ENCODE measurements at regions not wholly inside any gene's neighbourhood (a gene's known extent, or its start where the extent isn't known, plus 50 kb on each side); places are given as distances from the start of the nearest gene placed in this dataset.

DNA sequence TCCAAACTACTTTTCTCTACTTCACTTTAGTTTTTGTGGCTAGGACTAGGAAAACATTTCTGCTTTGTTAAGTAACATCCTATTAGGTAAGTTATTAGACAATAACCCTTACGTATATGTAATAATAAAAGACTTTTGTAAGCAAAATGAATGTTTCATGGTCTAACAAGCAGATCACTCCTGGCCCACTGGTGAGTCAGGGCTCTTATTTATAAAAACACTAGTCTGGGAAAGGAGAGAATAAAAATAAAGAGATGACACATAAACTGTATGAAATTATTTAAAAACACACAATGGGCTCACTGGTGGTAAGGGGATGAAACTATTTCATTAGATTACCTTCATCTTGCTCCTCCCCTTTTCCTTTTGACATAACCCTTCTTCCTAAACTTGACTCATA is 2212.2 kb upstream of the ACO1 start:
- DNase-seq, result no peak
- no peak overlapping the region for H3K27ac ChIP-seq (ENCODE audit: low read depth, low read length)
- intact Hi-C loops (cut with micrococcal nuclease), result no loop called here

DNA sequence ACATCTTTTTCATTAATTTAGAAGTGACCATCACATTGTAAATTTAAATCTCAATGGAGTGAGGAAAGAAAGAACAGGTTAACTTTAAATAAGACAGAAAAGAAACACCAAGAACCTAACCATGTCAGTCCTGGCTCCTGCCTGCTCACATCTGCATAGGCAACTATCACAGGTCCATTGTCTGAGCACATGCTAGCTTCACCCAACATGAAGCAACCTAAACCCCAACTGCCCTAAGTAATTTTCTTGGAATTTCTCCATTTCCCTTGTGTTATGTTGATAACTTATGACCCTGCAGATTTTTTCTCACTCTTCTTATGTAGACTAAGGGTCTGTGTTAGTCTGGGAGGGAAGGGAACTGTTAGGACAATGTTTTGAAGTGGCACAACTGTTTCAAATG is 2205.8 kb upstream of the ACO1 start:
- no peak for DNase-seq
- Histone ChIP-seq H3K27ac (ENCODE audit: low read depth, low read length) (no peak overlapping the region), H3K36me3 (ENCODE audit: insufficient read depth, low read length) (no peaks in the 10 kb centered on the region), H3K27me3 (ENCODE audit: insufficient read depth, low read length) (no peaks in the 10 kb centered on the region), H3K9me3 (ENCODE audit: control insufficient read depth in 1 of 2, low read length in 2 of 2) (no peaks in the 10 kb centered on the region), H3K4me3 (ENCODE audit: low read length in 2 of 2) (no peak overlapping the region), H3K4me1 (ENCODE audit: insufficient read depth, low read length) (no peaks in the 10 kb centered on the region)
- H3K9me3 Mint-ChIP-seq, result peaks cover 0 to 2% (median 0%) of the 10 kb centered on the region in 8 donors
- no peak overlapping the region for H3K27ac Mint-ChIP-seq
- no peak overlapping the region for H3K4me3 Mint-ChIP-seq
- no peaks in the 10 kb centered on the region for H3K36me3 Mint-ChIP-seq
- ChIA-PET CTCF (ENCODE audit: partially characterized antibody) (no interaction called here), POLR2A (ENCODE audit: partially characterized antibody) (no interaction called here)
- intact Hi-C loops (cut with micrococcal nuclease), result no loop called here
- H3K27me3 Mint-ChIP-seq, result no peaks in the 10 kb centered on the region
- H3K4me1 Mint-ChIP-seq, result no peaks in the 10 kb centered on the region

More for the DNA sequence above, 2212.2 kb upstream of the ACO1 start:
- Histone ChIP-seq H3K27me3 (ENCODE audit: insufficient read depth, low read length) (no peaks in the 10 kb centered on the region), H3K36me3 (ENCODE audit: insufficient read depth, low read length) (no peaks in the 10 kb centered on the region), H3K4me3 (ENCODE audit: low read length in 2 of 2) (no peak overlapping the region), H3K9me3 (ENCODE audit: control insufficient read depth in 1 of 2, low read length in 2 of 2) (no peaks in the 10 kb centered on the region), H3K4me1 (ENCODE audit: insufficient read depth, low read length) (no peaks in the 10 kb centered on the region)
- Mint-ChIP-seq H3K4me3 (no peak overlapping the region), H3K36me3 (no peaks in the 10 kb centered on the region), H3K27me3 (no peaks in the 10 kb centered on the region), H3K9me3 (peaks cover 0 to 9% (median 1%) of the 10 kb centered on the region in 8 donors), H3K4me1 (no peaks in the 10 kb centered on the region), H3K27ac (no peak overlapping the region)
- POLR2A ChIA-PET (ENCODE audit: partially characterized antibody), result no interaction called here
- CTCF ChIA-PET (ENCODE audit: partially characterized antibody), result no interaction called here

DNA sequence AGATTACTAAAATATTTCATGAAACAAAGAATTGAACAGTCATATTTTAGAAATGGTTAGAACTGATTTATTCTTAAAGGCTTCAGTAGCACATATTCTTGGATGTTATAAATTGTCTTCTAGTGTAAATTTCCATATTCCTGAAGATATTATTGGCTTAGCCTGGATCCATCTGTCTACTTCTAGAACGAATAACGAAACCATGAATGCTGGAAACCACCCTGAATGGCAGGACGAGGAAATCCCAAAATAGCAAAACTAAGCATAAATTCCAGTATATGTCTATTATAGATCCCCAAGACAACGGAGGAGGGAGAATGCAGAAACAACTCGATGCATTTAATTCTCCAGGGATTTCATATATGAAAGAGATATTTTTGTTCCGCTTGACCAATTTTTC is 2191.0 kb upstream of the ACO1 start:
- no peaks in the 10 kb centered on the region for H3K4me1 Mint-ChIP-seq
- no peaks in the 10 kb centered on the region for H3K27me3 Mint-ChIP-seq
- ChIA-PET POLR2A (ENCODE audit: partially characterized antibody) (no interaction called here), CTCF (ENCODE audit: partially characterized antibody) (no interaction called here)
- no peak overlapping the region for H3K4me3 Mint-ChIP-seq
- intact Hi-C loops (cut with micrococcal nuclease), result no loop called here
- no peak overlapping the region for H3K4me3 ChIP-seq (ENCODE audit: low read length in 2 of 2)
- no peaks in the 10 kb centered on the region for H3K9me3 ChIP-seq (ENCODE audit: control insufficient read depth in 1 of 2, low read length in 2 of 2)
- H3K27ac Mint-ChIP-seq, result no peak overlapping the region
- no peaks in the 10 kb centered on the region for H3K36me3 ChIP-seq (ENCODE audit: insufficient read depth, low read length)
- peaks cover 4 to 16% (median 6%) of the 10 kb centered on the region in 8 donors for H3K9me3 Mint-ChIP-seq
- H3K27ac ChIP-seq (ENCODE audit: low read depth, low read length), result no peak overlapping the region
- H3K4me1 ChIP-seq (ENCODE audit: insufficient read depth, low read length), result no peaks in the 10 kb centered on the region
- no peak for DNase-seq
- H3K27me3 ChIP-seq (ENCODE audit: insufficient read depth, low read length), result no peaks in the 10 kb centered on the region
- H3K36me3 Mint-ChIP-seq, result no peaks in the 10 kb centered on the region

DNA sequence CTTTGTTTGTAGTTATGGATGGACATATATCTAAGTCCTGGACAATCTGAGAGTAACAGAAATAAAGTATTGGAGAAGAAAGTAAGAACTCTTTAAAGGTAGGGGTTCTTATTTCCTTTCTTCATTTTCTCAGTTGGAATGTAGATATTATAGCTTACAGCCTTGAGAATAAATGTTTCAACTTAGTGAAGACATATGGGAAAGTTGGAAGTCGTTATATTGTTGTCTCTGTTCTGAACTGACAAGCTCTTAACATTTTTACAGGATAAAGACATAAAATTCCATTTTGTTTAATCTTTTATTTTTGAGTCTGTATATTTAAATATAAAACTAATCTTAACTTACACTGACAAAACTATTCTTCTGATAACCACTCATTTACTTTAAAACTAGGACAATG is 2187.5 kb upstream of the ACO1 start:
- Mint-ChIP-seq H3K27ac (no peak overlapping the region), H3K36me3 (no peaks in the 10 kb centered on the region), H3K4me1 (no peaks in the 10 kb centered on the region), H3K27me3 (no peaks in the 10 kb centered on the region), H3K9me3 (peaks cover 0 to 17% (median 6%) of the 10 kb centered on the region in 8 donors), H3K4me3 (no peak overlapping the region)
- H3K4me3 ChIP-seq (ENCODE audit: low read length in 2 of 2), result no peak overlapping the region
- ChIA-PET POLR2A (ENCODE audit: partially characterized antibody) (no interaction called here), CTCF (ENCODE audit: partially characterized antibody) (no interaction called here)
- H3K36me3 ChIP-seq (ENCODE audit: insufficient read depth, low read length), result no peaks in the 10 kb centered on the region
- intact Hi-C loops (cut with micrococcal nuclease), result no loop called here
- H3K9me3 ChIP-seq (ENCODE audit: control insufficient read depth in 1 of 2, low read length in 2 of 2), result no peaks in the 10 kb centered on the region
- H3K27ac ChIP-seq (ENCODE audit: low read depth, low read length), result no peak overlapping the region
- no peaks in the 10 kb centered on the region for H3K27me3 ChIP-seq (ENCODE audit: insufficient read depth, low read length)
- H3K4me1 ChIP-seq (ENCODE audit: insufficient read depth, low read length), result no peaks in the 10 kb centered on the region
- DNase-seq, result no peak

DNA sequence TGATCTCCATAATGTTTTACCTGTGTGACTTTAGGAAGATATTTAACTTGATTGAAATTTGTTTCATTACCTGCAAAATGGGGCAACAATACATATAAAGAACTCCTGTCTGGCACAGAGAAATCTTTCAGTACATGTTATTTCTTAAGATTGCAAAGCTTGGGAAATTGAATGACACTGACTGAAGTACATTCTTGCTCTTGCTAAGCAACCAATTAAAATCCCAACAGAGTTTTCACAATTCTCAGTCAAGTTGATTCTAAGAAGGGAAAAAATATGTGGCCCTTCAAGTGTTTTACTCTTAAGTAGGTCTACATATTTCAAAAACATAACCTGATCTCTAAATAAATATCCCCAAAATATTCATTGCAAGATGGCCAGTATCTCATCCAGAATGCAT is 2187.0 kb upstream of the ACO1 start:
- Histone ChIP-seq H3K9me3 (ENCODE audit: control insufficient read depth in 1 of 2, low read length in 2 of 2) (no peaks in the 10 kb centered on the region), H3K27me3 (ENCODE audit: insufficient read depth, low read length) (no peaks in the 10 kb centered on the region), H3K4me1 (ENCODE audit: insufficient read depth, low read length) (no peaks in the 10 kb centered on the region), H3K36me3 (ENCODE audit: insufficient read depth, low read length) (no peaks in the 10 kb centered on the region), H3K27ac (ENCODE audit: low read depth, low read length) (no peak overlapping the region), H3K4me3 (ENCODE audit: low read length in 2 of 2) (no peak overlapping the region)
- ChIA-PET POLR2A (ENCODE audit: partially characterized antibody) (no interaction called here), CTCF (ENCODE audit: partially characterized antibody) (no interaction called here)
- intact Hi-C loops (cut with micrococcal nuclease), result no loop called here
- no peak for DNase-seq
- H3K4me1 Mint-ChIP-seq, result no peaks in the 10 kb centered on the region
- no peaks in the 10 kb centered on the region for H3K36me3 Mint-ChIP-seq
- H3K27ac Mint-ChIP-seq, result no peak overlapping the region
- H3K27me3 Mint-ChIP-seq, result no peaks in the 10 kb centered on the region
- H3K9me3 Mint-ChIP-seq, result peaks cover 0 to 17% (median 6%) of the 10 kb centered on the region in 8 donors
- H3K4me3 Mint-ChIP-seq, result no peak overlapping the region

DNA sequence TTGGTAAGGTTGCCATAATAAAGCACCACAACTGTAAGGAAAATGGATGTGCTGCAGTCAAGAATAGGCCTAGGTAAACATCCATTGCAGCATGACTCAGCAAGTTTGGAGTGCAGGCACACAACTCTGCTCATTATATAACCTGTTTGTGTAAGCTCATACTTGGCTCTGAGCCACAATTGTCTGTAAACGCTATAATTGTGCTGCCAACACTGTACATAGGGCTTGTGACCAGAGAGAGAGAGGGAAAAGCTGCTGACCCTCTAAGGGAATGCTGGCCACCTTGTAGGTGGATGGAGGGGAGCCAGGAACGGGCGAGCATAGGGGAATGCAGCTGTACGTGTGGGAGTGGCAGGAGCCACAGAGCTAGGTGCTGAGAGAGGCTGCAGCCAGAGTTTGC is 2186.5 kb upstream of the ACO1 start:
- Histone ChIP-seq H3K27ac (ENCODE audit: low read depth, low read length) (no peak overlapping the region), H3K9me3 (ENCODE audit: control insufficient read depth in 1 of 2, low read length in 2 of 2) (no peaks in the 10 kb centered on the region), H3K4me1 (ENCODE audit: insufficient read depth, low read length) (no peaks in the 10 kb centered on the region), H3K27me3 (ENCODE audit: insufficient read depth, low read length) (no peaks in the 10 kb centered on the region), H3K36me3 (ENCODE audit: insufficient read depth, low read length) (no peaks in the 10 kb centered on the region), H3K4me3 (ENCODE audit: low read length in 2 of 2) (no peak overlapping the region)
- intact Hi-C loops (cut with micrococcal nuclease), result no loop called here
- Mint-ChIP-seq H3K27me3 (no peaks in the 10 kb centered on the region), H3K9me3 (peaks cover 0 to 17% (median 6%) of the 10 kb centered on the region in 8 donors), H3K27ac (no peak overlapping the region), H3K4me1 (no peaks in the 10 kb centered on the region), H3K36me3 (no peaks in the 10 kb centered on the region), H3K4me3 (no peak overlapping the region)
- ChIA-PET POLR2A (ENCODE audit: partially characterized antibody) (no interaction called here), CTCF (ENCODE audit: partially characterized antibody) (no interaction called here)
- peak in 1 of 5 donors; percentile 4 for DNase-seq

DNA sequence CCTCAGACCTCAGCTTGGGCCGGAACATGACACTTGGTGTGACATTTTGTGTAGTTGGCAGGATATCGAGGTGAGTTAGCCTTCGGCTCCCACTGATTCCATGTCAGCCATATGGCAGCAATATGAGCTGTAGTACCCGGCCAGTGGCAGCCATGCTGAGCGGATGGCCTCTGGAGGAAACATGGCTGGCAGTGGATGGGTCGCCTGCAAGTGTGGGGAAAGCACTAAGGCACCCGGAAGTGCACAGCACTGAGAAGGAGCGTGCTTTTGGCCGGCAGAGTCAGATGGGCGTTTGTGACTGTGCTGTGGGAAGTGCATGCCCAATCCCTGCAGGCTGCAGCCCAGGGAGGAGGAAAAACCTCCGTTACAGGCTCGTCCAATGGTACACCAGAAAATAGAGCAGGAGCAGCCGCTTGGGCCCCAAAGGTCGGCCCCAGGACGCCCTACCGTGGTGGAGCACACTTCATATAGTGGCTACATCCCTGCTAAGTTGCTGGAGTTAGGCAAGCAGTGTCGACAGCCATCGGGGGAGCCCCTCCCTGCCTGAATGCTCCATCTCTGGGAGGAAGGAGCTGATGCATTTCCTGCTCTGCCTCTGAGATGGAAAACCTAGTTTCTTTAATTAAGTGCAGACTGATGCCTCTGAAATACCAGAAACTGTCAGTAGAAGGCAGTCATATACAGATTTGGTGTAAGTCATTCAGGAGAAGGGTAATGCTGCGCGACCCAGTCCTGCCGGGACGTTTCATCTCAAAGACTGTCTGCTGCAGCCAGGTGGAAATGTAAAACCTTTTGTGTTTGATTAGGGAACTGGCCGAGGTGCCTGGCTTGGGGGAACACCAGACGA is 2185.8 kb upstream of the ACO1 start:
- peaks cover 0 to 17% (median 6%) of the 10 kb centered on the region in 8 donors for H3K9me3 Mint-ChIP-seq
- no peaks in the 10 kb centered on the region for H3K27me3 Mint-ChIP-seq
- H3K4me3 ChIP-seq (ENCODE audit: low read length in 2 of 2), result no peak overlapping the region
- ChIA-PET CTCF (ENCODE audit: partially characterized antibody) (no interaction called here), POLR2A (ENCODE audit: partially characterized antibody) (no interaction called here)
- H3K27me3 ChIP-seq (ENCODE audit: insufficient read depth, low read length), result no peaks in the 10 kb centered on the region
- no peaks in the 10 kb centered on the region for H3K4me1 Mint-ChIP-seq
- DNase-seq, result no peak
- no peak overlapping the region for H3K27ac ChIP-seq (ENCODE audit: low read depth, low read length)
- no peaks in the 10 kb centered on the region for H3K9me3 ChIP-seq (ENCODE audit: control insufficient read depth in 1 of 2, low read length in 2 of 2)
- no peak overlapping the region for H3K4me3 Mint-ChIP-seq
- intact Hi-C loops (cut with micrococcal nuclease), result no loop called here
- no peaks in the 10 kb centered on the region for H3K36me3 ChIP-seq (ENCODE audit: insufficient read depth, low read length)
- H3K4me1 ChIP-seq (ENCODE audit: insufficient read depth, low read length), result no peaks in the 10 kb centered on the region
- H3K27ac Mint-ChIP-seq, result no peak overlapping the region
- H3K36me3 Mint-ChIP-seq, result no peaks in the 10 kb centered on the region

Data from CD4-positive, alpha-beta memory T cell (primary cell).